A549 (cell line): ENCODE measurements at regions not wholly inside any gene's neighbourhood (a gene's known extent, or its start where the extent isn't known, plus 50 kb on each side); places are given as distances from the start of the nearest gene placed in this dataset.

Experiments used
- CBX8 ChIP-seq: fragments of 200-600 bp; sonication (generic); IDR thresholded peaks from 2 replicates; pipeline ENCODE4 v1.6.1; 2016
- CEBPB ChIP-seq, 2 experiments: fragments of >200 bp in 1 of 2; sonication (Bioruptor Twin) in 1 of 2; formaldehyde crosslinking in 1 of 2; IDR thresholded peaks; 2 replicates each; pipeline ENCODE4 v1.6.1; 2012 to 2016
- CTCF ChIP-seq: fragments of >200 bp; sonication (Bioruptor Twin); formaldehyde crosslinking; IDR thresholded peaks from 3 replicates; pipeline ENCODE4 v1.5.1; 2016
- EHMT2 ChIP-seq: fragments of 200-600 bp; sonication (generic); IDR thresholded peaks from 2 replicates; pipeline ENCODE4 v1.6.1; 2016; ENCODE audit warnings: antibody characterized with exemption, low read depth, mild to moderate bottlenecking, moderate library complexity
- EP300 ChIP-seq, 2 experiments: fragments of >200 bp; sonication (Bioruptor Twin); formaldehyde crosslinking; IDR thresholded peaks; 2 replicates in 1 of 2; 3 replicates in 1 of 2; pipeline ENCODE4 v1.6.1; 2016 to 2017
- JUN ChIP-seq, 2 experiments: fragments of >200 bp; sonication (Bioruptor Twin); formaldehyde crosslinking; IDR thresholded peaks; 2 replicates in 1 of 2; 3 replicates in 1 of 2; pipeline ENCODE4 v1.6.1; 2016 to 2017
- KDM5A ChIP-seq: fragments of 200-600 bp; sonication (generic); IDR thresholded peaks from 2 replicates; pipeline ENCODE4 v1.6.1; 2016; ENCODE audit warnings: antibody characterized with exemption, mild to moderate bottlenecking
- MAX ChIP-seq: IDR thresholded peaks from 2 replicates; pipeline ENCODE4 v1.6.1; 2012
- MYC ChIP-seq: IDR thresholded peaks from 2 replicates; pipeline ENCODE4 v1.6.1; 2012; ENCODE audit warnings: mild to moderate bottlenecking, inconsistent platforms, low read length, improper control_type of control experiment, borderline replicate concordance
- RAD21 ChIP-seq, 2 experiments: fragments of >200 bp in 1 of 2; sonication (Bioruptor Twin) in 1 of 2; formaldehyde crosslinking in 1 of 2; IDR thresholded peaks in 1 of 2; conservative IDR thresholded peaks in 1 of 2; 2 replicates in 1 of 2; 3 replicates in 1 of 2; pipeline ENCODE4 v1.6.1; 2012 to 2018; ENCODE audit warnings: inconsistent platforms in 1 of 2
- RCOR1 ChIP-seq: fragments of 150-350 bp; IDR thresholded peaks from 2 replicates; pipeline ENCODE4 v1.6.1; 2014; ENCODE audit warnings: antibody characterized with exemption, low read length, low read depth
- SREBF2 ChIP-seq: fragments of 450-650 bp; IDR thresholded peaks from 2 replicates; pipeline ENCODE4 v1.6.1; 2014; ENCODE audit warnings: mild to moderate bottlenecking, moderate library complexity
- ZFP36 ChIP-seq: fragments of 450-650 bp; IDR thresholded peaks from 2 replicates; pipeline ENCODE4 v1.6.1; 2014; ENCODE audit warnings: borderline replicate concordance; ENCODE audit not compliant: partially characterized antibody
- ZNF302 ChIP-seq: fragments of 250-450 bp; sonication (Bioruptor Pico); IDR thresholded peaks from 2 replicates; pipeline ENCODE4 v1.9.0; 2021; ENCODE audit warnings: inconsistent platforms, mild to moderate bottlenecking, moderate library complexity

- TF ChIP-seq JUN (IDR thresholded peaks at IDR 0.05) (no peak), ZNF302 (CRISPR knock-in tag) (no peak), CEBPB (IDR thresholded peaks at IDR 0.05) (no peak), RCOR1 (no peak), EHMT2 (no peak), KDM5A (no peak), MAX (no peak), CBX8 (no peak), MYC (no peak), EP300 (IDR thresholded peaks at IDR 0.05) (no peak), ZFP36 (no peak), CTCF (no peak), SREBF2 (no peak), RAD21 (conservative IDR thresholded peaks at IDR 0.05 in 1 of 2, IDR thresholded peaks at IDR 0.05 in 1 of 2) (no peak)
Observed at GRCh38 chr2:458425-458815, 170.5 kb upstream of the ALKAL2 start.
